C4-2B (cell line): ENCODE measurements at regions not wholly inside any gene's neighbourhood (a gene's known extent, or its start where the extent isn't known, plus 50 kb on each side); places are given as distances from the start of the nearest gene placed in this dataset.

Experiments
- H3K27ac ChIP-seq: fragments of 450-650 bp; 2 replicates; pipeline ENCODE4 v1.5.1; 2017
- ZFX ChIP-seq: fragments of 450-650 bp; IDR thresholded peaks from 2 replicates; pipeline ENCODE4 v1.6.1; 2017
- TF ChIP-seq, protein P1 (sequence below): fragments of 450-650 bp; conservative IDR thresholded peaks from 2 replicates; pipeline ENCODE4 v1.5.1; 2017; ENCODE audit warnings: mild to moderate bottlenecking

DNA sequence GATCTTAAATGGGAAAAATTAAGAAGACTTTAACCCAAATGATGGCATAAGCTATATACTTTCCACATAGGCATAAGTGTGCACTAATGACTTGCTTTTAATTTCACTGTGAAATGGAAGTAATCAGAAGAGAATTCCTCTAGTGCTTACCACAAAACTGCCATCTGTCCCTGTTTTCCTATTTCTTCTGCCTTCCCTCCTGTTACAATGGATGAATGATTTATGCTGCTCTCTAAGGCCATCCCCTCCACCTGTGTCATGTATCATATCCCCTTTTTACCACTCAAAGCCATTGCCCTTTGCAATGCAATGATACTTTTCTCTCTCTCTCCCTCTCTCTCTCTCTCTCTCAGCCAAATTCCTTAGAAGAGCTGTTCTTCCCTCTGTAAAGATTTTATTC lies 109.1 kb downstream of the C12orf50 start:
- H3K27ac ChIP-seq: no peak overlapping the region

DNA sequence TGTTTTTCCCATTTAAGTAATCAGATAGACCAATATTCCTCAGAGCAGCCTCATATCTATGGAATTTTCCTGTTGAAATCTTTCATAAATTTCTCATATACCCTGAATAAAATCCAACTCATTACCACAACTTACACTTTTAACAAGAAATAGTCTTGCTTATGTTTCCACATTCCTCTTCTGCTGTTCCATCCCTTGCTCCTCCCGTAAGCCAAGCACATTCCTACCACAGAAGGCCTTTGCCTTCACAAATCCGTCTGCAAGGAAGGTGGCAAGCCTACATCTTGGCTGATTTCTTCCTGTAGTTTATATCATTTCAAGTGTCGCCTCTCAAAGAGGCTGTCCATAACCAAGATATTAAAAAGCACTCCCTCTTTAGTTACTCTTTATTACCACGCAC lies 127.7 kb downstream of the C12orf50 start:
- H3K27ac ChIP-seq: no peak overlapping the region
- TF ChIP-seq, protein P1, sequence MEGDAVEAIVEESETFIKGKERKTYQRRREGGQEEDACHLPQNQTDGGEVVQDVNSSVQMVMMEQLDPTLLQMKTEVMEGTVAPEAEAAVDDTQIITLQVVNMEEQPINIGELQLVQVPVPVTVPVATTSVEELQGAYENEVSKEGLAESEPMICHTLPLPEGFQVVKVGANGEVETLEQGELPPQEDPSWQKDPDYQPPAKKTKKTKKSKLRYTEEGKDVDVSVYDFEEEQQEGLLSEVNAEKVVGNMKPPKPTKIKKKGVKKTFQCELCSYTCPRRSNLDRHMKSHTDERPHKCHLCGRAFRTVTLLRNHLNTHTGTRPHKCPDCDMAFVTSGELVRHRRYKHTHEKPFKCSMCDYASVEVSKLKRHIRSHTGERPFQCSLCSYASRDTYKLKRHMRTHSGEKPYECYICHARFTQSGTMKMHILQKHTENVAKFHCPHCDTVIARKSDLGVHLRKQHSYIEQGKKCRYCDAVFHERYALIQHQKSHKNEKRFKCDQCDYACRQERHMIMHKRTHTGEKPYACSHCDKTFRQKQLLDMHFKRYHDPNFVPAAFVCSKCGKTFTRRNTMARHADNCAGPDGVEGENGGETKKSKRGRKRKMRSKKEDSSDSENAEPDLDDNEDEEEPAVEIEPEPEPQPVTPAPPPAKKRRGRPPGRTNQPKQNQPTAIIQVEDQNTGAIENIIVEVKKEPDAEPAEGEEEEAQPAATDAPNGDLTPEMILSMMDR: no peak
- no peak for TF ChIP-seq ZFX

More for the DNA sequence above, 109.1 kb downstream of the C12orf50 start:
- TF ChIP-seq ZFX: no peak
- TF ChIP-seq, protein P1: no peak

DNA sequence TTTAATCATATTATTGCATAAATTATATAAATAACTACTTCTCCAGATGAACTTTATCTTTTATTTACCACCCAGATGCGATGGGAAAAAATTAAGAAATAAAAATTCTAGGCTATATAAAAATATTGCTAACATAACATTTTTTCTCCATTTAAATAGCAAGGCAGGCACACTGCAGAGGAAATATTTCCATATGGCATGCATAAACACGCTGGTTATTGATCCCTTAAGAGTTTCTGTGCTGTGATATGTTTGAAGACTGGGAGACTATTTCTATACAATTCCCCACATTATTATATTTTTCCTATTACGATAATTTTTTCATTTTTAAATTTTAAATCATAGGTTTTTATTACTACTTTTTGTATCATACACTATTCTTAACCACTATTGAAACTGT lies 131.5 kb downstream of the C12orf50 start:
- H3K27ac ChIP-seq: no peak overlapping the region
- TF ChIP-seq, protein P1: no peak
- no peak for TF ChIP-seq ZFX

DNA sequence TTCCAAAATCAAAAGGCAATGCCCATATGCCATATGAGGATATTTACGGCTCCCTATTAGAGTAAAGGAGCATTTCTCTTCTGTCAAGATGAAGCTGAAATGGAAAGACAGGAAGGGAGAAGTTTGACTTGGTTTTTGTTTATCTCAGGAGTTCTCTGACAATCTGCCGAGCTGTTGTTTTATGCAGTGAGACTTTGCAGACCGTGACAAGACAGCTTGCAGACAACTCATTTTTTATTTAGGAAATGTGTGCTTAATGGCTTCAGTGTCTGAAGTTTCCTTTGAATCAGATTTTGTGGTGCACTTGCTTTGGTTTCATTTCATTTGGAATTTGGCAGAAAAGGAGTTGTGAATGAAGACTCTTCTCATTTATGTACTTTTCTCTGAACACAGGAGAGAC lies 145.4 kb downstream of the C12orf50 start:
- no peak overlapping the region for H3K27ac ChIP-seq
- TF ChIP-seq ZFX: no peak
- TF ChIP-seq, protein P1: no peak

DNA sequence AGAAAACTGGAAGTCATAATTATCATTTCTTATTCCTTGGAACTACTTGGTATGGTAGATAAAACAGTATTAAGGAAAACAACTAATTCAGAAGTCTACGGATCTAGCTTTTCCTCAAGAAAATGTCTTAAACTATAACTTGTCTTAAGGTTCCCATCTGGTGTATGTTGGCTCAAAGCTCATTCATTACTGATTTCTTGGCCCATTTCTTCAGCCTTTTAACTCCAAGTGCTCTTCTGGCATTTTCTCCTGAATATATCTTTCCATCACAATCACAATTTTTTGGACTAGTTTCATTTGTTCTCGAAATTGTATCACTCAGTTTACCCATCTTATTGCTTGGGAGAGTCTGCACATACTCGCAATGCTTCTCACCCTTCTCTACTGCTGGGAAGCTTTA lies 150.1 kb downstream of the C12orf50 start:
- TF ChIP-seq ZFX: no peak
- TF ChIP-seq, protein P1: no peak

DNA sequence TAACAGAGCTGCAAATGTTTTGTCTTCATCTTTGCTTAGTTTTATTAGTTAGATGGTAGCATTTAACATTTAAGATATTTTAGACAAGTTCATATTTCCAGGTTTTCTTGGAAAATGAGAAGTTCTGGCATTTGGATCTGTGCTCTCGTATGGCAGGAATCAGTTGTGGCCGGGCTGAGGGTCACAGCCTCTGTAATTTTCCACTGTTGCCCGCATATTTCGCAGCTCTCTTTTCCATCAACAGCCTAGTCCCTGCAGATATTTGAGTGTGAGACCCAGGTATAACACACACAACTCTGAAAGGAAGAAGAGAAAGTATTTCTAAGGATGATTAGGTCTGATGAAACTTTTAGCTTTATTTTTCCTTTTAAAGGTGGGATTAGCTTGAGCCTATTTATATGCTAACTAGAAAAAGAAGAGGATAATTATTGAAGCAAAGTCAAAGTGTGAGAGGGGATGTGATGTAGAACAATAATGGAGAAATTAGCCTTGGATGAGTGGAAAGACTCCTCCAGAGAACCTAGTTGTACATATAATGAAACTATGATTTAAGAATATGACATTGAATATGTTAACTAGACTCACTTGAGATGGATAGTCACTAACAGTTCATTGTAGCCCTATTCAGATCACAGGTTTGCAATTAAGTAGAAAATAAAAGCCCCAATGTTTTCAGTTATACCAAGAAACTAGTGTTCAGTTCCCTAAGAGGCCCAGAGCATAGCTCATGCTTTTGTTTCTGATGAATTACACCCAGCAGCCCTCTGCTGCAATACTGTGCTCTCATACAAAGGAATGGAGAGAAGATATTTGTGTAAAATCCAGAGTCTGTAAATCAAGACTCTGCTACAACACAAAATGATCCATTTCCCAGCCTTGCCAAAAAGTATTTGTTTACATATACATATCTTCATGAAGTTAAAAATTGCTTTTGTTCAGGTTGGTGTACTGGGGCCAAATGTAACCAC lies 158.4 kb downstream of the C12orf50 start:
- no peak for TF ChIP-seq ZFX
- TF ChIP-seq, protein P1: no peak
- no peak overlapping the region for H3K27ac ChIP-seq

More for the DNA sequence above, 150.1 kb downstream of the C12orf50 start:
- no peak overlapping the region for H3K27ac ChIP-seq

DNA sequence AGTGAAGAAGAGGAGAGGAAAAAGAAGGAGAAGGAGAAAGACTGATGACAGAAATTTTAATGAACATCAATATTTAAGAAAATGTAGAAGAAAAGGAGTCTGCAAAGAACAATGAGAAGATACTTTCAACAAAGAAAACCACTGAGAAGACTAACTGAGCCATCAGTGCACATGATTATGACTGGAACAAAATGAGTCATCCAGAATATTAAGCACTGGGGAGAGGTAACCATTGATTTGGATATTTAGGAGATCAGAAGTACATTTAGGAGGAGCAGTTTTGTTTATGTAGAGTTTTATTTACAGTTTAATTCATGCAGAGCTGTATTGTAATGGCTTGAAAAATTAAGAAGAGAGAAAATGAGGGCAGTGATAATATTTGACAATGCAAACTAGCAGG lies 159.1 kb downstream of the C12orf50 start:
- TF ChIP-seq ZFX: no peak
- TF ChIP-seq, protein P1: no peak
- H3K27ac ChIP-seq: no peak overlapping the region
